ENCODE measurements at regions not wholly inside any gene's neighbourhood (a gene's known extent, or its start where the extent isn't known, plus 50 kb on each side); places are given as distances from the start of the nearest gene placed in this dataset.

DNA sequence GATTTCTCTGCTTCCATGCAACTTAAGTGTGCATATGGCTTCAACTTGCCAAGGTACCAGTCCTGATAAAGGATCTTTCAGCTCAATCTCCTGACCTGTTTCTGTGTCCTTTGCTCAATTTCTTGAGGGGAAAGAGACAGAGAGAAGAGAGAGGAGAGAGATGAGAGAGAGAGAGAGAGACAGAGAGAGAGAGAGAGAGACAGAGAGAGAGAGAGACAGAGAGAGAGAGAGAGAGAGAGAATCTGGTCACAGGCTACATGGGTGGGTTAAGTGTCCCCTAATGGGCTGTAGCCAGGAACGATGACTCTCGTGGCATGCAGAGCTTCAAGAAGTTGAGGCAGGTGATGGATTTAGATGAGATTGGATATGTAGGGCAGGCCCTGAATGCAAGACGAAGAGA is 335.2 kb upstream of the PRKCQ start:
- TF ChIP-seq, protein P1, sequence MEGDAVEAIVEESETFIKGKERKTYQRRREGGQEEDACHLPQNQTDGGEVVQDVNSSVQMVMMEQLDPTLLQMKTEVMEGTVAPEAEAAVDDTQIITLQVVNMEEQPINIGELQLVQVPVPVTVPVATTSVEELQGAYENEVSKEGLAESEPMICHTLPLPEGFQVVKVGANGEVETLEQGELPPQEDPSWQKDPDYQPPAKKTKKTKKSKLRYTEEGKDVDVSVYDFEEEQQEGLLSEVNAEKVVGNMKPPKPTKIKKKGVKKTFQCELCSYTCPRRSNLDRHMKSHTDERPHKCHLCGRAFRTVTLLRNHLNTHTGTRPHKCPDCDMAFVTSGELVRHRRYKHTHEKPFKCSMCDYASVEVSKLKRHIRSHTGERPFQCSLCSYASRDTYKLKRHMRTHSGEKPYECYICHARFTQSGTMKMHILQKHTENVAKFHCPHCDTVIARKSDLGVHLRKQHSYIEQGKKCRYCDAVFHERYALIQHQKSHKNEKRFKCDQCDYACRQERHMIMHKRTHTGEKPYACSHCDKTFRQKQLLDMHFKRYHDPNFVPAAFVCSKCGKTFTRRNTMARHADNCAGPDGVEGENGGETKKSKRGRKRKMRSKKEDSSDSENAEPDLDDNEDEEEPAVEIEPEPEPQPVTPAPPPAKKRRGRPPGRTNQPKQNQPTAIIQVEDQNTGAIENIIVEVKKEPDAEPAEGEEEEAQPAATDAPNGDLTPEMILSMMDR (IDR thresholded peaks at IDR 0.05 in 8 of 11, conservative IDR thresholded peaks at IDR 0.05 in 3 of 11): no peak
- TF ChIP-seq POLR2AphosphoS5 (IDR thresholded peaks at IDR 0.05): no peak
- no peak for TF ChIP-seq POLR2A (IDR thresholded peaks at IDR 0.05)
